NT2/D1 (cell line): ENCODE measurements at regions not wholly inside any gene's neighbourhood (a gene's known extent, or its start where the extent isn't known, plus 50 kb on each side); places are given as distances from the start of the nearest gene placed in this dataset.

Experiments
- SUZ12 ChIP-seq: IDR thresholded peaks from 2 replicates; pipeline ENCODE4 v1.6.1; 2011; ENCODE audit not compliant: insufficient read length, insufficient read depth; ENCODE audit errors: extremely low read depth
- YY1 ChIP-seq: IDR thresholded peaks from 2 replicates; pipeline ENCODE4 v1.6.1; 2011; ENCODE audit not compliant: insufficient read length, insufficient read depth
- ZNF274 ChIP-seq: IDR thresholded peaks from 2 replicates; pipeline ENCODE4 v1.6.1; 2011; ENCODE audit warnings: mild to moderate bottlenecking, low read depth, low read length

- TF ChIP-seq SUZ12 (no peak), ZNF274 (no peak), YY1 (no peak)
Measured at GRCh38 chr16:50915120-50915519, 173.2 kb downstream of the CYLD start.
